ENCODE measurements at regions not wholly inside any gene's neighbourhood (a gene's known extent, or its start where the extent isn't known, plus 50 kb on each side); places are given as distances from the start of the nearest gene placed in this dataset.

- no peaks in the 10 kb centered on the region for H4K20me1 ChIP-seq (ENCODE audit: control insufficient read depth, insufficient read depth, low read length, poor library complexity, severe bottlenecking)
- peaks cover 0 to 15% (median 4%) of the 10 kb centered on the region in 3 donors for H3K9me3 ChIP-seq (ENCODE audit: control extremely low read depth in 1 of 3, control insufficient read depth in 2 of 3, insufficient read depth in 1 of 3, low read length in 2 of 3)
- H3K27ac ChIP-seq (ENCODE audit: low read length in 2 of 2), result no peak overlapping the region
- no peaks in the 10 kb centered on the region for H3K27me3 ChIP-seq (replicated peaks in 1 of 4; ENCODE audit: control extremely low read depth in 1 of 4, control insufficient read depth in 3 of 4, insufficient read depth in 4 of 4, low read length in 3 of 4)
- no peak overlapping the region for H2AFZ ChIP-seq (ENCODE audit: insufficient read depth, low read depth, low read length, poor library complexity, severe bottlenecking)
- no peaks in the 10 kb centered on the region for H3K36me3 ChIP-seq (replicated peaks in 1 of 2; ENCODE audit: control extremely low read depth in 1 of 2, control insufficient read depth in 1 of 2, extremely low read depth in 1 of 2, insufficient read depth in 2 of 2, low read length in 1 of 2)
- peaks cover 12% of the 10 kb centered on the region for H3K9me3 Mint-ChIP-seq (ENCODE audit: insufficient read depth)
- H3K27me3 Mint-ChIP-seq, result no peaks in the 10 kb centered on the region
- no peak overlapping the region for H3K9ac ChIP-seq (ENCODE audit: low read length)
- no peak overlapping the region for H3K4me3 ChIP-seq (ENCODE audit: control extremely low read depth in 1 of 5, extremely low read depth in 1 of 5, insufficient read depth in 1 of 5, low read depth in 2 of 5, low read length in 4 of 5)
- WGBS (ENCODE audit: insufficient coverage), result no CpG with 5 or more reads among the region's 4 CpGs
- ChIA-PET POLR2A (no interaction called here), CTCF (no interaction called here)
- no peak overlapping the region for H3K4me3 Mint-ChIP-seq
- H3K79me2 ChIP-seq (ENCODE audit: control insufficient read depth, insufficient read depth, low read length), result no peaks in the 10 kb centered on the region
- DNase-seq, result no peak
- no peak overlapping the region for H3K4me2 ChIP-seq (replicated peaks; ENCODE audit: low read depth, low read length, poor library complexity, severe bottlenecking)
- no peak for ATAC-seq (ENCODE audit: low read depth)
- TF ChIP-seq EZH2 (IDR thresholded peaks at IDR 0.05; ENCODE audit: borderline replicate concordance, insufficient read depth, low read depth, low read length, poor library complexity, severe bottlenecking) (no peak), CTCF (IDR thresholded peaks at IDR 0.05) (no peak)
- intact Hi-C loops (cut with micrococcal nuclease), result no loop called here
- H3K4me1 ChIP-seq (ENCODE audit: control insufficient read depth in 2 of 2, insufficient read depth in 2 of 2, low read length in 2 of 2), result no peaks in the 10 kb centered on the region
- no peaks in the 10 kb centered on the region for H3K4me1 Mint-ChIP-seq
- H3K27ac Mint-ChIP-seq, result no peak overlapping the region
Measured at GRCh38 chr12:126487431-126487980, 1422.3 kb downstream of the AACS start.

GRCh38 chr12:126488806-126489205, 1423.6 kb downstream of the AACS start:
- CTCF ChIA-PET, result no interaction called here
- intact Hi-C loops (cut with micrococcal nuclease), result no loop called here

More at GRCh38 chr12:126488806-126489205, 1423.6 kb downstream of the AACS start:
- DNase-seq (no peak), ATAC-seq (ENCODE audit: low read depth) (no peak)
- Mint-ChIP-seq H3K9me3 (ENCODE audit: insufficient read depth) (peaks cover 12% of the 10 kb centered on the region), H3K27me3 (no peaks in the 10 kb centered on the region), H3K27ac (no peak overlapping the region), H3K4me1 (no peaks in the 10 kb centered on the region), H3K4me3 (no peak overlapping the region)
- Histone ChIP-seq H4K20me1 (ENCODE audit: control insufficient read depth, insufficient read depth, low read length, poor library complexity, severe bottlenecking) (no peaks in the 10 kb centered on the region), H3K27ac (ENCODE audit: low read length in 2 of 2) (no peak overlapping the region), H3K27me3 (replicated peaks in 1 of 4; ENCODE audit: control extremely low read depth in 1 of 4, control insufficient read depth in 3 of 4, insufficient read depth in 4 of 4, low read length in 3 of 4) (no peaks in the 10 kb centered on the region), H3K4me1 (ENCODE audit: control insufficient read depth in 2 of 2, insufficient read depth in 2 of 2, low read length in 2 of 2) (no peaks in the 10 kb centered on the region), H3K9ac (ENCODE audit: low read length) (no peak overlapping the region), H3K79me2 (ENCODE audit: control insufficient read depth, insufficient read depth, low read length) (no peaks in the 10 kb centered on the region), H3K9me3 (ENCODE audit: control extremely low read depth in 1 of 3, control insufficient read depth in 2 of 3, insufficient read depth in 1 of 3, low read length in 2 of 3) (peaks cover 0 to 15% (median 4%) of the 10 kb centered on the region in 3 donors), H3K4me3 (ENCODE audit: control extremely low read depth in 1 of 5, extremely low read depth in 1 of 5, insufficient read depth in 1 of 5, low read depth in 2 of 5, low read length in 4 of 5) (no peak overlapping the region), H3K4me2 (replicated peaks; ENCODE audit: low read depth, low read length, poor library complexity, severe bottlenecking) (no peak overlapping the region), H3K36me3 (replicated peaks in 1 of 2; ENCODE audit: control extremely low read depth in 1 of 2, control insufficient read depth in 1 of 2, extremely low read depth in 1 of 2, insufficient read depth in 2 of 2, low read length in 1 of 2) (no peaks in the 10 kb centered on the region), H2AFZ (ENCODE audit: insufficient read depth, low read depth, low read length, poor library complexity, severe bottlenecking) (no peak overlapping the region)
- no peak for TF ChIP-seq CTCF (IDR thresholded peaks at IDR 0.05)
- no peak for TF ChIP-seq EZH2 (IDR thresholded peaks at IDR 0.05; ENCODE audit: borderline replicate concordance, insufficient read depth, low read depth, low read length, poor library complexity, severe bottlenecking)
- POLR2A ChIA-PET, result no interaction called here
- 81% methylated on average over 2 of the region's 3 CpGs for WGBS (ENCODE audit: insufficient coverage)

All from B cell (primary cell).